ENCODE measurements at regions not wholly inside any gene's neighbourhood (a gene's known extent, or its start where the extent isn't known, plus 50 kb on each side); places are given as distances from the start of the nearest gene placed in this dataset.

DNA sequence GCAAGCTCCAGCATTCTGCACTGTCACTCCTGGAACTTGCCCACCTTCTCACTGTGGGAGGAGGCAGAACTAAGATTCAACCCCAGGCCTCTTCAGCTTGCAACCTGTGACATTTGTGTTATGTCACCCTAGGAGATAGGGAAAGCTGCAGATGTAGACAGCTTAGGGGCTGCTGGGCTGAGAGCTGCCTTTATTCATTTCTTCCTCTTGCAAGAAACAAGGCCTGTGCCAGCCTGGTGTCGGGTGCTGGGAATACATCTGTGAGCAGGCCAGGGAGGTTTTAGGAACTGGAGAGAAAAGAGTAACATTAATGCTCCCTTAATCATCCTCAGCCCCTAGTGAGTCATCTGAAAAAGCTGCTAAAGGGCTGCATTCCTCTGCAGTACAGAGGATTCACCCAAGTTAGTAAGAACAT, 101.8 kb downstream of the FGF18 start:
- in situ Hi-C loops (cut with HindIII; ENCODE audit: extremely low pct_ligation_motif_present, low pct_unique_long_range_greater_than_20kb), result no loop called here
- no peak for FAIRE-seq
- H3K9me3 ChIP-seq (ENCODE audit: low read length), result no peaks in the 10 kb centered on the region
- ChIA-PET CTCF (ENCODE audit: low intra/inter-chr PET ratio, low total read pairs) (no interaction called here), POLR2A (no interaction called here)
- H4K20me1 ChIP-seq (ENCODE audit: insufficient read depth, low read length), result no peaks in the 10 kb centered on the region
- peaks cover 7 to 38% of the 10 kb centered on the region in 2 experiments; a peak in 4 of 5 replicates for H3K27me3 ChIP-seq (ENCODE audit: control insufficient read depth in 1 of 2, insufficient read depth in 2 of 2, low read length in 2 of 2)
- H3K9ac ChIP-seq (ENCODE audit: insufficient read depth, low read depth, low read length), result no peak overlapping the region
- no peak for DNase-seq (ENCODE audit: low spot score)
- H3K4me3 ChIP-seq (replicated peaks in 1 of 3; ENCODE audit: insufficient read depth in 1 of 3, low read depth in 2 of 3, low read length in 3 of 3), result no peak overlapping the region
- H3K4me1 ChIP-seq (ENCODE audit: insufficient read depth, low read length), result no peaks in the 10 kb centered on the region
- 9% methylated on average over 1 of the region's 1 CpG for WGBS (ENCODE audit: low lambda C conversion rate)
- no peak for ATAC-seq
- BruUV-seq (replicated peaks), result no TSS peak
- H3K79me2 ChIP-seq (ENCODE audit: insufficient read depth, low read length), result no peaks in the 10 kb centered on the region
- H2AFZ ChIP-seq (ENCODE audit: low read length), result no peak overlapping the region
- no peak overlapping the region for H3K4me2 ChIP-seq (ENCODE audit: low read depth, low read length)
- H3K36me3 ChIP-seq (replicated peaks in 1 of 2; ENCODE audit: control insufficient read depth in 1 of 2, insufficient read depth in 2 of 2, low read length in 2 of 2), result no peaks in the 10 kb centered on the region
- no peak for TF ChIP-seq CREB1 (IDR thresholded peaks at IDR 0.05)
- no peak for TF ChIP-seq CREB1 (CRISPR knock-in tag; IDR thresholded peaks at IDR 0.05)
- TF ChIP-seq ZMYM2 (CRISPR knock-in tag; IDR thresholded peaks at IDR 0.05), result no peak
- no peak for TF ChIP-seq MXD1 (CRISPR knock-in tag; IDR thresholded peaks at IDR 0.05)
- TF ChIP-seq DPF2 (CRISPR knock-in tag; IDR thresholded peaks at IDR 0.05; ENCODE audit: borderline replicate concordance, low read depth), result no peak
- no peak for TF ChIP-seq MATR3 (CRISPR knock-in tag; IDR thresholded peaks at IDR 0.05)
- TF ChIP-seq NKX3-1 (CRISPR knock-in tag; IDR thresholded peaks at IDR 0.05), result no peak
- TF ChIP-seq ZNF225 (CRISPR knock-in tag; IDR thresholded peaks at IDR 0.05), result no peak
- TF ChIP-seq TFAP4 (IDR thresholded peaks at IDR 0.05; ENCODE audit: borderline replicate concordance, low read depth), result no peak
- no peak for TF ChIP-seq ZBTB26 (CRISPR knock-in tag; IDR thresholded peaks at IDR 0.05; ENCODE audit: borderline replicate concordance)
- no peak for TF ChIP-seq SNRNP70 (IDR thresholded peaks at IDR 0.05; ENCODE audit: low read depth, low read length)
- TF ChIP-seq, protein P1, sequence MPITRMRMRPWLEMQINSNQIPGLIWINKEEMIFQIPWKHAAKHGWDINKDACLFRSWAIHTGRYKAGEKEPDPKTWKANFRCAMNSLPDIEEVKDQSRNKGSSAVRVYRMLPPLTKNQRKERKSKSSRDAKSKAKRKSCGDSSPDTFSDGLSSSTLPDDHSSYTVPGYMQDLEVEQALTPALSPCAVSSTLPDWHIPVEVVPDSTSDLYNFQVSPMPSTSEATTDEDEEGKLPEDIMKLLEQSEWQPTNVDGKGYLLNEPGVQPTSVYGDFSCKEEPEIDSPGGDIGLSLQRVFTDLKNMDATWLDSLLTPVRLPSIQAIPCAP (CRISPR knock-in tag; IDR thresholded peaks at IDR 0.05; ENCODE audit: low read depth), result no peak
- no peak for TF ChIP-seq ZFP91 (CRISPR knock-in tag; IDR thresholded peaks at IDR 0.05; ENCODE audit: borderline replicate concordance)
- no peak for TF ChIP-seq LRRFIP1 (CRISPR knock-in tag; conservative IDR thresholded peaks at IDR 0.05)
- H3K27ac ChIP-seq (ENCODE audit: extremely low read length, insufficient read depth, low read length), result no peak overlapping the region
- intact Hi-C loops (cut with micrococcal nuclease; ENCODE audit: unreplicated experiment), result no loop called here

Data from HepG2 (cell line).